ENCODE measurements at regions not wholly inside any gene's neighbourhood (a gene's known extent, or its start where the extent isn't known, plus 50 kb on each side); places are given as distances from the start of the nearest gene placed in this dataset.

- no peak for TF ChIP-seq RAD21 (IDR thresholded peaks at IDR 0.05)
- TF ChIP-seq REST (IDR thresholded peaks at IDR 0.05), result no peak
- TF ChIP-seq CTCF (IDR thresholded peaks at IDR 0.05; ENCODE audit: low read depth, low read length, missing input control), result no peak
- TF ChIP-seq HNF4A (conservative IDR thresholded peaks at IDR 0.05), result no peak
- no peak for TF ChIP-seq JUND (IDR thresholded peaks at IDR 0.05)
- no peak for TF ChIP-seq RXRA (IDR thresholded peaks at IDR 0.05)
- TF ChIP-seq ZBTB33 (IDR thresholded peaks at IDR 0.05), result no peak
- TF ChIP-seq SP1 (IDR thresholded peaks at IDR 0.05), result no peak
Measured at GRCh38 chr11:30683176-30683575, 97.0 kb upstream of the MPPED2 start.

All from liver (tissue), 3 donors.